Karpas-422 (cell line): ENCODE measurements at regions not wholly inside any gene's neighbourhood (a gene's known extent, or its start where the extent isn't known, plus 50 kb on each side); places are given as distances from the start of the nearest gene placed in this dataset.
A peak's percentile ranks its signal among the peaks of the same experiment; 100 is the strongest.

Experiments
- DNase-seq: peaks from one replicate; pipeline ENCODE4 v3.0.0-alpha.2; 2015
- H2AFZ ChIP-seq: fragments of 200-600 bp; sonication (generic); 2 replicates; pipeline ENCODE4 v1.6.1; 2014; ENCODE audit warnings: antibody characterized with exemption, low read length, mixed read lengths
- H3K27ac ChIP-seq: fragments of 200-600 bp; sonication (generic); 2 replicates; pipeline ENCODE4 v1.5.1; 2014; ENCODE audit warnings: mild to moderate bottlenecking, low read length, moderate library complexity
- H3K27me3 ChIP-seq: fragments of 200-600 bp; sonication (generic); 2 replicates; pipeline ENCODE4 v1.6.1; 2014; ENCODE audit warnings: low read length, mixed read lengths
- H3K36me3 ChIP-seq: fragments of 200-600 bp; sonication (generic); 2 replicates; pipeline ENCODE4 v1.6.1; 2014; ENCODE audit warnings: low read length, mixed read lengths; ENCODE audit not compliant: insufficient read depth
- H3K4me1 ChIP-seq: fragments of 200-600 bp; sonication (generic); 2 replicates; pipeline ENCODE4 v1.6.1; 2014; ENCODE audit warnings: mild to moderate bottlenecking, low read length, mixed read lengths
- H3K4me2 ChIP-seq: fragments of 200-600 bp; sonication (generic); 2 replicates; pipeline ENCODE4 v1.6.1; 2014; ENCODE audit warnings: low read length, low read depth, mild to moderate bottlenecking; ENCODE audit not compliant: poor library complexity, severe bottlenecking
- H3K4me3 ChIP-seq: fragments of 200-600 bp; sonication (generic); 2 replicates; pipeline ENCODE4 v1.5.1; 2014; ENCODE audit warnings: mild to moderate bottlenecking, antibody characterized with exemption, low read length, mixed read lengths
- H3K79me2 ChIP-seq: fragments of 200-600 bp; sonication (generic); 2 replicates; pipeline ENCODE4 v1.6.1; 2014; ENCODE audit warnings: mild to moderate bottlenecking, low read length, mixed read lengths
- H3K9ac ChIP-seq: fragments of 200-600 bp; sonication (generic); 2 replicates; pipeline ENCODE4 v1.6.0; 2014; ENCODE audit warnings: low read length
- H3K9me2 ChIP-seq: fragments of 200-600 bp; sonication (generic), shearing (Covaris generic); replicated peaks from 2 replicates; pipeline ENCODE4 v1.6.0; 2014; ENCODE audit warnings: mild to moderate bottlenecking, low read length, moderate library complexity; ENCODE audit not compliant: insufficient read depth
- H3K9me3 ChIP-seq: fragments of 300-700, 200-600 bp; sonication (generic); 2 replicates; pipeline ENCODE4 v1.6.1; 2014; ENCODE audit warnings: low read length, mixed read lengths
- H4K20me1 ChIP-seq: fragments of 200-600 bp; sonication (generic); 2 replicates; pipeline ENCODE4 v1.6.1; 2014; ENCODE audit warnings: mild to moderate bottlenecking, antibody characterized with exemption, low read length, low read depth; ENCODE audit not compliant: insufficient read depth

DNA sequence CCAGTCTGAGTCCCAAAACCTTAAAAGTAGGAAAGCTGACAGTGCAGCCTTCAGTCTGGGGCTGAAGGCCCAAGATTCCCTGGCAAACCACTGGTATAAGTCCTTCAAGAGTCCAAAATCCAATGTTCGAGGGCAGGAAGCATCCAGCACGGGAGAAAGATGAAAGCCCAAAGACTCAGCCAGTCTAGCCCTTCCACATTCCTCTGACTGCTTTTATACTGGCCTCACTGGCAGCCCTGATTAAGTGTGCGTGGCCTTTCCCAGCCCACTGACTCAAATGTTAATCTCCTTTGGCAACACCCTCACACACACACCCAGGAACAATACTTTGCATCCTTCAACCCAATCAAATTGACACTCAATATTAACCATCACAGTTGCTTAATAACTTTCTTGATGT, 372.1 kb upstream of the CCDC196 start:
- H2AFZ ChIP-seq, result no peak overlapping the region
- no peaks in the 10 kb centered on the region for H4K20me1 ChIP-seq
- no peak overlapping the region for H3K9ac ChIP-seq
- H3K9me2 ChIP-seq, result no peaks in the 10 kb centered on the region
- no peaks in the 10 kb centered on the region; the same call in 1 of the 2 replicates for H3K27me3 ChIP-seq
- no peaks in the 10 kb centered on the region for H3K79me2 ChIP-seq
- no peak overlapping the region for H3K4me3 ChIP-seq
- H3K9me3 ChIP-seq, result no peaks in the 10 kb centered on the region
- no peak overlapping the region for H3K27ac ChIP-seq
- peaks cover 20% of the 10 kb centered on the region for H3K4me1 ChIP-seq
- no peak overlapping the region for H3K4me2 ChIP-seq
- DNase-seq, result no peak
- no peaks in the 10 kb centered on the region for H3K36me3 ChIP-seq

DNA sequence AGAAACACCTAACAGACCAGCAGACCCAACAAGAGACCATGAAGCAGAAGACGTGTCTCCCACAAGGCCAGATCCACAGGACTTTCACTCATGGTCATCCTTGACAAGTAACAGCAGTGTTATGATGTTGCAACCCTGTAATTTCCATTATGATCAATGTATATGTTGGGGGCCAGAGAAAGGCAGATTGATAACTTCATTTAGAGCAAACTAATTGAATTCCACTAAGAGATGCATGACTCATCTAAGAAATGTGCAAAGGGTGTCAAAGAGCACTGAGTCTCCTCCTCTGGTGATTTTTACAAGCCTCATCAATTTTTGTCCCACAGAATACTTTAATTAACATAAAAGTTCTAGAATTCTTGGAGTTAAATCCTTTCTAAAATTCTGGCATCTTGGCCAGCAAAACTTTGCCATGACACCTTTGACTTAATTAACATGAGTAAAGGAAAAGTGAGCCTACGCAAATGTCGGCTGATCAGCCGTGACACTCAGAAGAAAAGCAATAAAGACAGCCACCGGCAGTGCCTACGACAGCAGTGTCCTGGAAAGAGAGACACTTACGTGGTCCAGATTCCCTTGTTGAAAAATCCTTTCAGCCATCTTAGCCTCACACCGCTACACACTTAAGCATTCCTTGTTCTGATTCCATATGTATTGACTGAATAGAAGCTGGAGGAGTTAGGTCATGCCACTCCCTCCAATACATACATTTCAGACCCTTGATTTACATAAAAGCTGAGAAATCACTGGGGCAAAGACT, 370.2 kb upstream of the CCDC196 start:
- no peaks in the 10 kb centered on the region for H3K27me3 ChIP-seq
- H3K4me3 ChIP-seq, result peak overlapping the region; percentile 19; the same call in 1 of the 2 replicates
- no peak overlapping the region for H3K9ac ChIP-seq
- H3K9me3 ChIP-seq, result no peaks in the 10 kb centered on the region
- no peaks in the 10 kb centered on the region for H3K36me3 ChIP-seq
- no peak overlapping the region; the same call in 1 of the 2 replicates for H2AFZ ChIP-seq
- no peak for DNase-seq
- no peaks in the 10 kb centered on the region for H4K20me1 ChIP-seq
- H3K27ac ChIP-seq, result no peak overlapping the region
- no peaks in the 10 kb centered on the region for H3K9me2 ChIP-seq
- H3K79me2 ChIP-seq, result no peaks in the 10 kb centered on the region
- peaks cover 24% of the 10 kb centered on the region for H3K4me1 ChIP-seq
- peak overlapping the region; percentile 49 for H3K4me2 ChIP-seq

DNA sequence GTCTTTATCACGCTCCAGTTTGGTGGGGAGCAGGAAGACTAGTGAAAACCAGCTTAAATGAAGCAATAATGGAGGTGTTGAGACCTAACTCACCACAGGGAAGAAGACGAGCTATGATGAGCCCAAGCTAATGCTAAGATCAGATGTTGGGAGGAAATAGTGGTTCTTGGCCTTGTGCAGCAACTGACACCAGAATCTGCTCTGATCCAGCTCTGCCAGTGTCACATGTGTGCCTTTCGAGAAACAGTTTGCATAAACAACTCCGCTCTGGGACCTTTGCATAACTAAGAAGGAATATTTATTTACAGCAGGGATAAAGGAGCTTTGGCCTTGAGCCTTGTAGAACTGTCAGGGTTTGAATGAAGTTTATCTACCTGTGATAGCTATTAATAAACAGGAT, 369.4 kb upstream of the CCDC196 start:
- DNase-seq, result no peak
- Histone ChIP-seq H3K36me3 (no peaks in the 10 kb centered on the region), H3K4me1 (peaks cover 24% of the 10 kb centered on the region), H3K9me3 (no peaks in the 10 kb centered on the region), H2AFZ (no peak overlapping the region), H3K9ac (no peak overlapping the region), H3K4me2 (peak overlapping the region; percentile 49), H3K27me3 (no peaks in the 10 kb centered on the region), H3K4me3 (peak overlapping the region; percentile 19; the same call in 1 of the 2 replicates), H3K79me2 (no peaks in the 10 kb centered on the region), H3K9me2 (no peaks in the 10 kb centered on the region), H3K27ac (no peak overlapping the region), H4K20me1 (no peaks in the 10 kb centered on the region)

DNA sequence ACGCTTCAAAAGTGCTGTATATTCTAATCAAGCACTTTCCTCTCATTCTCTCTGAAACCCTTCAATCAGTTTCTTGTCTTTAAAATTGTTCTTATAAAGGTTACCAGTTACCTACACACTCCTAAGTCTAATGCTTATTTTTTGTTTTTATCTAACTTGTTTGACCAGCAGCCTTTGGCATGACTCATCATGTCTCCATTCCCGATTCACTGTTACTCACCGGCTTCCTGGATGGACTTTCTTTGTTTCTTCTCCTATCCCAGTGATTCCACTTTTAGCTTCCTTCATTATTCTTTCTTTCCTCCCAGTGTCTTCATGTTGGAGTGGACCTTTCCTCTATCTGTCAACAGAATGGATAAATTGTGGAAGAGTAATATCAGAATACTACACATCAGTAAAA, 368.6 kb upstream of the CCDC196 start:
- Histone ChIP-seq H3K4me3 (no peak overlapping the region), H2AFZ (no peak overlapping the region), H3K9ac (no peak overlapping the region), H3K4me2 (no peak overlapping the region), H3K79me2 (no peaks in the 10 kb centered on the region), H3K4me1 (peaks cover 24% of the 10 kb centered on the region), H3K27ac (no peak overlapping the region), H3K36me3 (no peaks in the 10 kb centered on the region), H4K20me1 (no peaks in the 10 kb centered on the region), H3K9me2 (no peaks in the 10 kb centered on the region), H3K27me3 (no peaks in the 10 kb centered on the region; the same call in 1 of the 2 replicates), H3K9me3 (no peaks in the 10 kb centered on the region)
- no peak for DNase-seq

DNA sequence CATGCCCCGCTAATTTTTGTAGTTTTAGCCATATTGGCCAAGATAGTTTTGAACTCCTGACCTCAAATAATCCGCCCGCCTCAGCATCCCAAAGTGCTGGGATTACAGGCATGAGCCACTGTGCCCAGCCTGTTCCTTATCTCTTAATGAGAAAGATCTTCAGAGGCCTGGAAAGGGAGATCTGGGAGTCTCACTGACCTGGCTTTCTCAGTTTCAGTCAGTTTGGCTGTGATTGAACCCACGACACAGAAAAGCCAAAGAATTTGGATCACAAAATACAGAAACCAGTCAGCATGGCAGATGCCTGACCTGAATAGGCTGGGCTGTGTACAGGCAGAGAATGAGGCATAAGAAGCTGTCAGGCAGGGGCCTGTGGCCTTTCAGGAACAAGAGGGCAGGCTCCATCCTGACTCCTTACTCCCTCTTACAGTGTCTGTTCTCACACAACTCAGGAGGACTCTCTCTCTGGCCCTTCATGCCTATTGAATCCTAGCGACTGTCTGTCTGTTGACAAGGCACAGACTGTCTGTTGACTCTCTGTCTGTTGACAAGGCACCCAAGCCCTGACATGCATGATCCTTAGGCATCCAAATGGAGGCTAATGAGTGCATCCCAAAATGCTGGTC, 366.5 kb upstream of the CCDC196 start:
- no peaks in the 10 kb centered on the region; the same call in 1 of the 2 replicates for H3K27me3 ChIP-seq
- no peaks in the 10 kb centered on the region for H4K20me1 ChIP-seq
- H3K9me2 ChIP-seq, result no peaks in the 10 kb centered on the region
- no peak overlapping the region for H3K9ac ChIP-seq
- H3K4me3 ChIP-seq, result no peak overlapping the region
- DNase-seq, result no peak
- H3K4me2 ChIP-seq, result no peak overlapping the region
- no peak overlapping the region for H2AFZ ChIP-seq
- H3K79me2 ChIP-seq, result no peaks in the 10 kb centered on the region
- H3K9me3 ChIP-seq, result no peaks in the 10 kb centered on the region
- no peaks in the 10 kb centered on the region for H3K36me3 ChIP-seq
- H3K4me1 ChIP-seq, result peaks cover 21% of the 10 kb centered on the region
- no peak overlapping the region for H3K27ac ChIP-seq

DNA sequence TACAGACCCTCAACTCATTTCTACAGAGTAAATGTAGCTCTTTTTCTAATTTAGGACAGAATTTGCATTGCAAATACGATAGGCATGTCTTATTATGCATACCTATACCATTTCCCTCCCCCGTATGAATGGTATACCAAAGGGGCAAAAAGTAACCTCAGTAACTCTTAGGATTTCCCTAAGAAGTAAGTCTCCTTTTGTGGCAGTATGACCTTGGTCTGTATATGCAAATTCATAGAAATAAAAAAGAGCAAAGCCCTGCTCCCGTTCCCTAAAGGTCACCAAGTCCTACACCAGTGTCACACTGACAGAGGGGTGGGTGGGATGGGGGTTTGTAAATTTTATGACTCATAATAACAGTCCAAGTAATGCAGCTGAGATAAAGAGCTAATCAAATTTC, 365.8 kb upstream of the CCDC196 start:
- Histone ChIP-seq H2AFZ (no peak overlapping the region), H3K9ac (no peak overlapping the region), H3K27ac (no peak overlapping the region), H3K9me2 (no peaks in the 10 kb centered on the region), H3K79me2 (no peaks in the 10 kb centered on the region), H3K27me3 (no peaks in the 10 kb centered on the region; the same call in 1 of the 2 replicates), H3K4me3 (no peak overlapping the region), H3K4me2 (no peak overlapping the region), H3K4me1 (peaks cover 21% of the 10 kb centered on the region), H3K36me3 (no peaks in the 10 kb centered on the region), H3K9me3 (no peaks in the 10 kb centered on the region), H4K20me1 (no peaks in the 10 kb centered on the region)
- DNase-seq, result no peak

DNA sequence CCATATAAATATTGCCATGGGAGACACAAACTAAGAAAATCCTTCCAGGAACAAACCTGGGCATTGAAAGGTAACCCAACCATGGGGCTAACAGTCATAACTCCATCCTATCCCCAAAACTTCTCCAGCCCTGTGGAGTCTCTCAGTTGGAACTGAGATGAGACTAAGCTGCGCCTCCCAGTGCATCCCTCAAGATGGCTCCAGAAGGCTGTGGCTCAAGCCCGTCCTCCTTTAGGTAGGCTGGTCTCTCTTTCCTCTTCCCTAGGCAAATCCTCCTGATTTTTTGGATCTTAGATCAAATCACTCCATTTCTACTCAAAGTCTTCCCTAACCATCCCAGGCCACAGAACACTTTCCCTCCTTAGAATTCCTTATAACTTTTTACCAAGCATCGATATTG, 364.3 kb upstream of the CCDC196 start:
- no peak overlapping the region for H3K27ac ChIP-seq
- peaks cover 10% of the 10 kb centered on the region for H3K4me1 ChIP-seq
- H2AFZ ChIP-seq, result no peak overlapping the region
- H3K9me2 ChIP-seq, result no peaks in the 10 kb centered on the region
- no peak for DNase-seq
- no peaks in the 10 kb centered on the region for H3K79me2 ChIP-seq
- no peaks in the 10 kb centered on the region for H4K20me1 ChIP-seq
- H3K4me2 ChIP-seq, result no peak overlapping the region
- H3K27me3 ChIP-seq, result no peaks in the 10 kb centered on the region; the same call in 1 of the 2 replicates
- H3K36me3 ChIP-seq, result no peaks in the 10 kb centered on the region
- no peaks in the 10 kb centered on the region for H3K9me3 ChIP-seq
- no peak overlapping the region for H3K4me3 ChIP-seq
- no peak overlapping the region for H3K9ac ChIP-seq

DNA sequence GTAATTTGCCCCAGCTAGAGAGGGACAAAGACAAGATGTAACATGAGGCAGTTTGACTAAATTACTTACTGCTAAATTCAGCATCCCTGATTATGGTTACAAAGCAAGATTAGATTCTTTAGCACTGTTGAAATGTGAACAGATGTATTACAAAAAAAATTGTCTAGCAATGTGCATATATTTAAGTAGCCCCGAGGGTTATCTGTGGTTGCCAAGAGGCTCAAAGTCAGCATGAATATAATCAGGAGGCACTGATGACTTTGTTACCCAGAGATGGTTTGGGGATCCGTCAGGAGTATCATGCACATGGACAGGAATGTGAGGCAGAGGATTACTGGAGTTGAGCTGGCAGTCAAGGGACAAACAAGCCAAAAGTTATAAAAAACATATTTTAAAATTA, 356.9 kb upstream of the CCDC196 start:
- H3K4me2 ChIP-seq, result no peak overlapping the region
- H2AFZ ChIP-seq, result no peak overlapping the region
- no peak overlapping the region for H3K4me3 ChIP-seq
- no peak for DNase-seq
- no peaks in the 10 kb centered on the region for H3K9me3 ChIP-seq
- no peaks in the 10 kb centered on the region for H4K20me1 ChIP-seq
- H3K4me1 ChIP-seq, result 0 out of 2 replicates have a peak, but pooled peaks cover 2% of the 10 kb centered on the region
- no peaks in the 10 kb centered on the region for H3K36me3 ChIP-seq
- no peaks in the 10 kb centered on the region for H3K27me3 ChIP-seq
- no peaks in the 10 kb centered on the region for H3K9me2 ChIP-seq
- no peak overlapping the region for H3K27ac ChIP-seq
- no peaks in the 10 kb centered on the region for H3K79me2 ChIP-seq
- no peak overlapping the region for H3K9ac ChIP-seq
